IPS-NIHi7 (cell line): ENCODE measurements at regions not wholly inside any gene's neighbourhood (a gene's known extent, or its start where the extent isn't known, plus 50 kb on each side); places are given as distances from the start of the nearest gene placed in this dataset.

ENCODE experiments used
- DNase-seq: peaks from one replicate; pipeline ENCODE4 v3.0.0; 2012; ENCODE audit warnings: mixed read lengths; ENCODE audit errors: extremely low spot score

DNA sequence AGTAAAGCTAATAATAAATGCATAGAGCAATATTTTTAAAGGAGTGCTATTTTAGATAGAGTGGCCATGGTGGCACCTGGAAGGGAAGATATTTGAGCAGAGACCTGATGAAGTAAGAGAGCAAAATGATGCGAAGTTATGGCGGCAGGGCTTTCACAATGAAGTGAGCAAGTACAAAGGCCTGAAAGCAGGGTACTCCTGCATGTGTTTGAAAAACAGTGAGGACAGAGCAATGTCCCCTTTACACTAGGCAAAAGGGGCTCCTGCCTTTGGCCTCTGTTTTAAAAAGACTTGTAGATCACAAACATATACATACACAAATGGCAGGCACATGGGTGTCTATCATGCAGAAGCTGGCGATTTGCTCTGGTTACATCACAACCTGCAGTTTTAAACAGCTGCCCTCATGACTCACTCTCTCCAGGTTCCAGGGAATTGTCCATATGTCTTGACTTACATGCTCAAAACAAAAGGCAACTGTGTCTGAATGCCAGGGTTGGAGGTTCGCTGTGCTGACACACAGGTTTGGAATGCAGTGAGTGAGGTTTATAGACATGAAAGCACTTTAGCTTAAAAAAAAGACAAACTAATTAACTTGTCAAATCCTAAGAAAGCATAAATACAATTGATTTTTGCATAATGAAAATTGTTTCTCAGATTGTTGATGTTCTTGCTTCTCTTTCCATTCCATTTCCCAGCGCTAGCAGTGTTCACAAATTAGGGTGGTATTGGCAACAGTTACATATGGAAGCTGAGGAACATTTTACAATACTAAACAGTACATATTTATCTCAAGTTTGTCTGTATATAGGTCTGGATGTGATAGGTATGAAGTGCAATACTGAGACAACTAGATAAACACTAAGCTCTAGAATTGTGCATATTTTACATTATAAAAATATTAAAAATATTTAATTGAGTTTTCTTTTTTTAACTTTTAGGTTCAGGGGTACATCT, 313.9 kb downstream of the BARHL2 start:
- peak; percentile 53 for DNase-seq

- no peak for DNase-seq
Observed at GRCh38 chr1:90400131-90400530, 317.0 kb downstream of the BARHL2 start.

- no peak for DNase-seq
Observed at GRCh38 chr1:90396917-90397316, 320.2 kb downstream of the BARHL2 start.

DNA sequence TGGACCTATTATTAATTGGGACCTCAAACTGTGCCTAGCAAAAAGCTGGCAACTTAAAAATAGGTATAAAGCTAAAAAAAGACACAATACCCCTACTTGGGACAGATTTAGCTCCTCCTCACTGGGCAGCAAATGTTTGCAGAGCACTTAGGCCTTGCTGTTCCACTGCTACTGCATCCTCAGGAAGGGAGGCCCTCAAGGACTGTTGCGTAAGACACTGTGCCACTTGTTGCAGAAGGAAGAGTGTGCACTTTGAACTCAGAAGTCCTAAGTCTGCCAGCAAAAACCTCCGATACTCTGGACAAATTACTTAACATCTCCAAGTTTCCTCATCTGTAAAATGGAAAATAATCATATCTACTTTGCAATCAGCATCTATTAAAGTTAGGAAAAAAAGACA, 322.9 kb downstream of the BARHL2 start:
- DNase-seq = no peak

- no peak for DNase-seq
Observed at GRCh38 chr1:90393025-90393424, 324.1 kb downstream of the BARHL2 start.

- no peak for DNase-seq
Observed at GRCh38 chr1:90391126-90391525, 326.0 kb downstream of the BARHL2 start.

DNA sequence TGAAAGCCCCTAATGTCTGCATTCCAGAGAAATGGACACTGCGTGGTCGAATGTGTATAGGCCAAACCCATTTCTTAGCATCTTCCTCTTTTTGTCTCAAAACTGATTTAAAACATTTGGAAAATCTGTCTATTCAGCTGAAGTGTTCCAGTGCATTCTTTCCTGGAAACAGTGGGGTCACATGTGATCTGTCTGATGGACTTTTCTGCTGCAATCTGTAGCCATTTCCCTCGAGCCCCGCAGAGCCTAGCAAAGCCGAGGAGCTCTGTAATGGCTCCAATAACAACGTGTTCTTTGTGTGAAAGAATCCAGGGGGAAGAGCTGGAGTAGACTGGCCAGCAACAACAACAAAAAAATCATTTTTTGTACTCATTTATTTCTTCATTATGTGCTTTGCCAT, 329.3 kb downstream of the BARHL2 start:
- no peak for DNase-seq

DNA sequence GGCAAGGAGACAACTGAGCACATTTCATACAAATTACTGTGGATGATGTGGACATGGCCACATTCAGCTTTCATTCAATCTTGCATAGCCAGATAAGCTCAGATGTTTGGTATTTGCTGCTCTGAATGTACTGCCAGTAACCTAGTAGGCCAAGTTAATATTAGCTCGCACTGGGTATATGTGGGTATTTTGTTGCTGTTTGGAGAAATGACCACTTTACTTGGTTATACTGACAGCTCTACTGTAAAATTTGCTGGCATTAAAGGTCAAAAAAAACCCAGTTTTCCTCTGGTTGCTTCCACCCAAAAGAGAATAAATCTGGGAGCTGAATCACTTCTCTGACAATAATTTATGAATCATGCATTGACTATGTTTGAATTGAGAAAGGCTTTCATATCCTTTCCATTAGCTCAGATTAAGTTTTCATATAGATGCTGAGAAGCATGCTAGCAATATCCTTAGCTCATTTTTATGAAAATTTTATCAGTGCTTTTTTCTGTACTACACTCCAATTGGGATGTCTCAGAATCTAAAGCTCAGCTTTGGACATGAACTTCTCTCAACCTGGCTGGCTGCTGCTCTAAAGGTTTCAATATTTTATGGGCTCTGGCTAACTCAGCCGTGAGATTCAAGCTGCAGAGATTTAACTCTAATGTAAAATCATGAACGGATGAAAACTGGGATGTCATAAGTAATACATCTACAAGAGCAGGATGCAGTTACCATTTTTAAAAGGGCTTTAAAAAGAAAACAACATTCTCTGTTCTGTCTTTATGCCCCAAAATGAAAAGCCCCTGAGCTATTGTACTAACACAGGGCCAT, 330.0 kb downstream of the BARHL2 start:
- DNase-seq = no peak

- DNase-seq = no peak
Observed at GRCh38 chr1:90384193-90384592, 332.9 kb downstream of the BARHL2 start.

DNA sequence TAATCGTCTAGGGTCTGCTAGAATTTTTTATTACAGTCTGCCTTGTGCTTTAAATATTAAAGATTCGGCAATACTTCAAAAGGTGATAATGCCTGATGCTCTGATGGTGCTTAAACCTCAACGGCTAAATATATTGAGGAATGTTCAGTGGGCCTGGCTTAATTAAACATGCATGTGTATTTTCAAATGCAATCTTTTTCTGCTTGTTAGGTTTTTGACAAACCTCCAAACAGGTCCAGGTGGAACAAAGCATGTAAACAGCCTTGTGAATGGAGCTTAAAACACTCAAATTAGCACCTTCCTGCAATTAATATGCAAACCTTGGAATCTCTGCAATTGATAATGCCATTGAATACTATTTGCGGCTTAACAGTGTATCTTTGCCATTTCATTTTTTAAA, 334.9 kb downstream of the BARHL2 start:
- DNase-seq = no peak

DNA sequence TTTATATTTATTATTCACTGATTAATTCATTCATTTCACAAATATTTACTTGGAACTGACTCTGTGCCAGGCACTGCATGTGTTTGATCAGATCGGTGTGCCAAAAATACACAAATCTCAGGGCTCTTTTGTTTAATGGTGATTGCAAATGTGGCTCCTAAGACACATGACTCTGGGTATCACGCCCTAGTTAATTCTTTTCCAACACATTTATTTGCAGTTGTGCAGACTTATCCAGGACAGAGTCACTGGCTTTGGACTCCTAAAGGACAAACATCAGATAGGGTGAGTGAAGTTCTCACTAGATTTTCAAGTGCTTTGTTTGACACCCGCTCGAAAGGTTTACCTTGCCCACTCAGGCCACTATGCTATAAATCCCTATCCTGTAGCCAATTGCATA, 335.5 kb downstream of the BARHL2 start:
- DNase-seq = no peak

GRCh38 chr1:90371448-90371813, 345.7 kb downstream of the BARHL2 start:
- DNase-seq = no peak

DNA sequence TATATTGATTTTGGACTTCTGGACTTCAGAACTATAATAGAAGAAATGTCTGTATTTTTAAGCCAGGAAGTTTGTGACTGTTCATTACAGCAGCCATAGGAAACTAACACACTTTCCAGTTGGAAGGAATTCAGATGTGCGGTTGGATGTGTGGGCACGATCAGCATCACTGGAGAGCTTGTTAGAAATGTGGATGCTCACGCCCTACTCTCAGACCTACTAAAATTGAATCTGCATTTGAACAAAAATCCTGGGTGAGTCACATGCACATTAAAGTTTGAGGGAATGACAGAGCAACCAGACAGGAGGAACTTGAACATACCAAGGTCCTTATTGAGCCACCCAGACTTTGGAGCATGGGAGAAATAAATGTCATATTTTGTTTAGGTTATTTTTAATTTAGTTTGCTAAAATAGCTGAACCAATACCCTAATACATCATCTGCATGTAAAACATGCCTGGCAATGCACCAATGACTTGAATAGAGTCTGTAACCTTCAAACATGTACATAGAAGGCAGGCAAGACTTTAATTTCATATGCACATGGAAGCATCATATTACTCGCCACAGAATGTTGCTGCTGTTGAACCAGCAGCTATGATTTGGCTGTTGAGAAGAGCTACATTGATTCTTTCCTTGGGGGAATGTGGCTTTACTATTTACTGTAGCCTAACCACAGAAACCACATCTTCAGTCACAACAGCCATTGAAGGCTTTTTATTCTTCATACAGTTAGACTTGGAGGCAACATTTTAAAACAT, 346.2 kb downstream of the BARHL2 start:
- no peak for DNase-seq

- DNase-seq = no peak
Observed at GRCh38 chr1:90362163-90362562, 354.9 kb downstream of the BARHL2 start.

DNA sequence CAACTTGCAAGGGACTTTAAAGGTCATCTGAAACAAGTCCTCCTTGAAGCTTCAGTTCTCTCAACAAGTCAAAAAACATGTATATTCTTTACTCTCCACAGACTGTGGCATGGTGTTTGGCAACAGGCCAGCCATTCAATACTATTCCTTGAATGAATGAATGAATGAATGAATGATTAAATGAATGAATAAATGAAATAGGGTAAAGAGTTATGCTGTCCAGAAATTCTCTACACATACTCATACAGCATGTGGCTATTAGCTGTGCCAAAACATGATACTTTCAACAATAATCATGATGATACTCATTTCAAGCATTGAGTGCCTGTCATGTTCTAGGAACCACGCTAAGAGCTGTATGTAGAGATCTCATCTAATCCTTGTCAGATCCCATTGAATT, 356.1 kb downstream of the BARHL2 start:
- DNase-seq = no peak

DNA sequence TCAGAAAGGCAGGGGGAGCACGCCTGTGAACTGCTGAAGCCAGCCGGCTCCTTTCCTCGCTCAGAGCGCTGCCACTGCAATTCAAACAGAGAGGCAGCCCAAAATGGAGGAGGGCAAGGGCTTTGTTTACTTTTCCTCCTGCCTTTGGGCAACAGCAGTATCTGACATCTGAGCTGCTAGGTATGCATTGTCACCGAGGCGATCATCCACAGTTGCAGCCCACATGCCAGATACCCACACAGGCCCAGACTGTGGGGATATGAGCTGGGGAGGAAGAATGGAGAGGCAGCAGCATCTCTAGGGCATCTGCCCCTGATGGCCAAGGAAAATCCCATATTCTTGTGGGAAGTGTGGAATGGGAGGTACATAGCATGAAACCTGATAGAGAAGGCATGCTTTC, 357.1 kb downstream of the BARHL2 start:
- peak; percentile 14 for DNase-seq

GRCh38 chr1:90358448-90358847, 358.7 kb downstream of the BARHL2 start:
- DNase-seq = no peak

DNA sequence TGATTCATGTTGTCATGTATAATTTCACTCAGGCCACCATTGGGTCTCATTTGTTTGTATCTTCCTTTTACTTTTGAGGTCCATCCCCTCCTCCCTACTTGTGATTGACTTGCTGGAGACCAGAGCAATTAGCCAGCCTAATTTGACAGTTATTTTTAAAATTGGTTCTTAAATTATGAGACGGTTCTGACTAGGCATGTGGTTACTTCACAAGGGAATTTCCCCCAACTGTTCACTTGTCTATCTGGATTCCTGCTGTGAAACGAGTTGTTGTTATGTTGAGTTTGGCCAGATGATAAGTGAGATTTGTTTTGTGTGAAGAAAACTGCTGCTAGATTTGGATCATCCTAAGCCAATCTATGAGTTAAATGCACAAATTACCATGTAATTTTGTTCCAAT, 359.1 kb downstream of the BARHL2 start:
- DNase-seq = no peak

- DNase-seq = no peak
Observed at GRCh38 chr1:90356991-90357390, 360.1 kb downstream of the BARHL2 start.

GRCh38 chr1:90356101-90356500, 361.0 kb downstream of the BARHL2 start:
- DNase-seq = no peak

DNA sequence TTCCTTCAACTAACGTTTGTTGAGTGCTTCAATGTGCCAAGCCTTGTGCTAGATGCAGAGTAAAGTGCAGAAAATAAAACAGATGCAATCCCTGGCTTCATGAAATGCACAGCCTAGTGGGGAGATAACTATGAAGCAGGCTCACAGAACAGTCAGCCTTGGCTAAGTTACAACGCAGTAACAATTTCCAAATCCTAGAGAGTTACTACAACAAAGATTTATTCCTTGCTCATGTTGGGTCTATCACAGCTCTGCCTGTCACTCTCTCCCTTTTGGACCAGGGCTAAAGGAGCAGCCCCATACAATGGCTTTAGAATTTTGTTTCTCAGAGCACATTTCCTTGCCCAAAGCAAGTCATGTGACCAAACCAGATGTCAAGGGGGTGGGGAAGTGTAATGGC, 359.8 kb downstream of the ZNF326 start:
- no peak for DNase-seq

GRCh38 chr1:90351019-90351418, 356.1 kb downstream of the ZNF326 start:
- no peak for DNase-seq
